ENCODE measurements at regions not wholly inside any gene's neighbourhood (a gene's known extent, or its start where the extent isn't known, plus 50 kb on each side); places are given as distances from the start of the nearest gene placed in this dataset.

GRCh38 chrY:8690901-8691685 is 646.2 kb upstream of the TSPY4 start:
- H3K27ac ChIP-seq = no peak overlapping the region
- intact Hi-C loops (cut with DNase I) = no loop called here

GRCh38 chrY:8698571-8698970 is 638.7 kb upstream of the TSPY4 start:
- no peak for TF ChIP-seq CTCF (IDR thresholded peaks at IDR 0.05)
- intact Hi-C loops (cut with DNase I) = no loop called here
- no peak overlapping the region for H3K27ac ChIP-seq
- no peaks in the 10 kb centered on the region for H3K36me3 ChIP-seq
- H3K9me3 ChIP-seq = no peaks in the 10 kb centered on the region
- no peak overlapping the region for H3K4me3 ChIP-seq
- no peak for DNase-seq
- no peaks in the 10 kb centered on the region for H3K4me1 ChIP-seq
- ATAC-seq = no peak
- H3K27me3 ChIP-seq = no peaks in the 10 kb centered on the region

More at GRCh38 chrY:8690901-8691685, 646.2 kb upstream of the TSPY4 start:
- Histone ChIP-seq H3K4me1 (no peaks in the 10 kb centered on the region), H3K36me3 (no peaks in the 10 kb centered on the region), H3K27me3 (no peaks in the 10 kb centered on the region), H3K4me3 (no peak overlapping the region), H3K9me3 (no peaks in the 10 kb centered on the region)
- no peak for TF ChIP-seq CTCF (IDR thresholded peaks at IDR 0.05)
- no peak for DNase-seq
- ATAC-seq = no peak

- no peak for ATAC-seq
- Histone ChIP-seq H3K27ac (no peak overlapping the region), H3K9me3 (no peaks in the 10 kb centered on the region), H3K36me3 (no peaks in the 10 kb centered on the region), H3K27me3 (no peaks in the 10 kb centered on the region), H3K4me3 (no peak overlapping the region), H3K4me1 (no peaks in the 10 kb centered on the region)
- intact Hi-C loops (cut with DNase I) = no loop called here
- no peak for DNase-seq
- TF ChIP-seq CTCF (IDR thresholded peaks at IDR 0.05) = no peak
These were observed 631.5 kb upstream of the TSPY4 start for GRCh38 chrY:8705636-8706300.

- no peak for ATAC-seq
These were observed 625.0 kb upstream of the TSPY4 start for GRCh38 chrY:8712296-8712695.

More at GRCh38 chrY:8712296-8712695, 625.0 kb upstream of the TSPY4 start:
- Histone ChIP-seq H3K27me3 (no peaks in the 10 kb centered on the region), H3K4me3 (no peak overlapping the region), H3K36me3 (no peaks in the 10 kb centered on the region), H3K9me3 (no peaks in the 10 kb centered on the region), H3K27ac (no peak overlapping the region), H3K4me1 (no peaks in the 10 kb centered on the region)
- DNase-seq = no peak
- intact Hi-C loops (cut with DNase I) = no loop called here
- TF ChIP-seq CTCF (IDR thresholded peaks at IDR 0.05) = no peak
